Loucy (cell line): ENCODE measurements at regions not wholly inside any gene's neighbourhood (a gene's known extent, or its start where the extent isn't known, plus 50 kb on each side); places are given as distances from the start of the nearest gene placed in this dataset.

Experiments
- H2AFZ ChIP-seq: fragments of 200-600 bp; sonication (generic); 2 replicates; pipeline ENCODE4 v1.6.0; 2016; ENCODE audit warnings: antibody characterized with exemption, mild to moderate bottlenecking, low read length, moderate library complexity
- H3F3A ChIP-seq: fragments of 200-600 bp; 2 replicates; pipeline ENCODE4 v1.6.0; 2016; ENCODE audit warnings: antibody characterized with exemption, low read depth, mild to moderate bottlenecking
- H3K27me3 ChIP-seq: fragments of 200-600 bp; sonication (generic); 2 replicates; pipeline ENCODE4 v1.6.1; 2014; ENCODE audit warnings: low read length, mild to moderate bottlenecking; ENCODE audit not compliant: insufficient read depth, poor library complexity, severe bottlenecking
- H3K36me3 ChIP-seq: fragments of 200-600 bp; sonication (generic); 2 replicates; pipeline ENCODE4 v1.6.1; 2016; ENCODE audit warnings: low read length; ENCODE audit not compliant: insufficient read depth
- H3K4me1 ChIP-seq: fragments of 200-600 bp; sonication (generic); 2 replicates; pipeline ENCODE4 v1.5.1; 2014; ENCODE audit warnings: low read length, mild to moderate bottlenecking; ENCODE audit not compliant: insufficient read depth, poor library complexity, severe bottlenecking
- H3K4me2 ChIP-seq: fragments of 200-600 bp; sonication (generic); 2 replicates; pipeline ENCODE4 v1.6.0; 2014; ENCODE audit warnings: antibody characterized with exemption, low read length, low read depth, mild to moderate bottlenecking; ENCODE audit not compliant: poor library complexity, severe bottlenecking
- H3K4me3 ChIP-seq: fragments of 200-600 bp; sonication (generic); 2 replicates; pipeline ENCODE4 v1.5.1; 2014; ENCODE audit warnings: low read length, mild to moderate bottlenecking, mixed read lengths; ENCODE audit not compliant: poor library complexity, severe bottlenecking
- H3K79me2 ChIP-seq: fragments of 200-600 bp; sonication (generic); 2 replicates; pipeline ENCODE4 v1.6.1; 2014; ENCODE audit warnings: low read length; ENCODE audit not compliant: insufficient read depth
- H3K9ac ChIP-seq: fragments of 200-600 bp; sonication (generic); 2 replicates; pipeline ENCODE4 v1.6.0; 2014; ENCODE audit warnings: mild to moderate bottlenecking, low read depth, low read length, moderate library complexity; ENCODE audit not compliant: poor library complexity, severe bottlenecking
- H3K9me2 ChIP-seq: fragments of 200-600 bp; sonication (generic); replicated peaks from 2 replicates; pipeline ENCODE4 v1.6.1; 2016; ENCODE audit warnings: low read depth, low read length, mixed read lengths
- H3K9me3 ChIP-seq: fragments of 200-600 bp; sonication (generic); 2 replicates; pipeline ENCODE4 v1.6.1; 2014; ENCODE audit warnings: mild to moderate bottlenecking, antibody characterized with exemption, low read length, low read depth; ENCODE audit not compliant: insufficient read depth
- H4K20me1 ChIP-seq: fragments of 200-600 bp; sonication (generic); 2 replicates; pipeline ENCODE4 v1.6.0; 2014; ENCODE audit warnings: antibody characterized with exemption, low read length, mild to moderate bottlenecking; ENCODE audit not compliant: insufficient read depth, poor library complexity, severe bottlenecking
- CTCF ChIP-seq: fragments of 200-600 bp; sonication (generic); conservative IDR thresholded peaks from 2 replicates; pipeline ENCODE4 v1.5.1; 2014; ENCODE audit warnings: mild to moderate bottlenecking, antibody characterized with exemption, low read length
- EZH2phosphoT487 ChIP-seq: fragments of 200-600 bp; IDR thresholded peaks from 2 replicates; pipeline ENCODE4 v1.6.1; 2018; ENCODE audit warnings: antibody characterized with exemption, mild to moderate bottlenecking, moderate library complexity, borderline replicate concordance

GRCh38 chr9:87123830-87124229 lies 176.5 kb upstream of the GAS1 start:
- Histone ChIP-seq H3K9me3 (no peaks in the 10 kb centered on the region), H4K20me1 (no peaks in the 10 kb centered on the region), H3K4me3 (no peak overlapping the region), H3K9me2 (no peaks in the 10 kb centered on the region), H3K79me2 (no peaks in the 10 kb centered on the region), H3K36me3 (no peaks in the 10 kb centered on the region), H3K27me3 (no peaks in the 10 kb centered on the region), H3K9ac (no peak overlapping the region), H3K4me2 (no peak overlapping the region), H2AFZ (no peak overlapping the region), H3F3A (no peaks in the 10 kb centered on the region), H3K4me1 (no peaks in the 10 kb centered on the region)
- TF ChIP-seq EZH2phosphoT487 (no peak), CTCF (no peak)

- H3K36me3 ChIP-seq = no peaks in the 10 kb centered on the region
- no peak overlapping the region for H3K9ac ChIP-seq
- no peak overlapping the region for H2AFZ ChIP-seq
- no peaks in the 10 kb centered on the region for H3K27me3 ChIP-seq
- TF ChIP-seq EZH2phosphoT487 = no peak
- no peak overlapping the region for H3K4me3 ChIP-seq
- no peaks in the 10 kb centered on the region for H3K4me1 ChIP-seq
- no peaks in the 10 kb centered on the region for H3K9me2 ChIP-seq
- H3K79me2 ChIP-seq = no peaks in the 10 kb centered on the region
- no peaks in the 10 kb centered on the region for H3K9me3 ChIP-seq
- H3K4me2 ChIP-seq = no peak overlapping the region
- H4K20me1 ChIP-seq = no peaks in the 10 kb centered on the region
- H3F3A ChIP-seq = no peaks in the 10 kb centered on the region
These were observed 178.5 kb upstream of the GAS1 start for GRCh38 chr9:87125819-87126218.

GRCh38 chr9:87127543-87127942 lies 180.2 kb upstream of the GAS1 start:
- no peak for TF ChIP-seq EZH2phosphoT487
- Histone ChIP-seq H3K79me2 (no peaks in the 10 kb centered on the region), H2AFZ (no peak overlapping the region), H3K27me3 (no peaks in the 10 kb centered on the region), H3K4me2 (no peak overlapping the region), H3K36me3 (no peaks in the 10 kb centered on the region), H3K9me2 (no peaks in the 10 kb centered on the region), H3K9me3 (no peaks in the 10 kb centered on the region; the same call in 1 of the 2 replicates), H3K4me3 (no peak overlapping the region), H3K9ac (no peak overlapping the region), H4K20me1 (no peaks in the 10 kb centered on the region), H3F3A (no peaks in the 10 kb centered on the region), H3K4me1 (no peaks in the 10 kb centered on the region)

- H3K4me1 ChIP-seq = no peaks in the 10 kb centered on the region
- no peak overlapping the region for H3K4me3 ChIP-seq
- H3K79me2 ChIP-seq = no peaks in the 10 kb centered on the region
- H3K27me3 ChIP-seq = no peaks in the 10 kb centered on the region
- TF ChIP-seq EZH2phosphoT487 (no peak), CTCF (no peak)
- no peaks in the 10 kb centered on the region for H3K9me2 ChIP-seq
- no peak overlapping the region for H2AFZ ChIP-seq
- no peaks in the 10 kb centered on the region for H3F3A ChIP-seq
- H3K9ac ChIP-seq = no peak overlapping the region
- H4K20me1 ChIP-seq = no peaks in the 10 kb centered on the region
- H3K36me3 ChIP-seq = no peaks in the 10 kb centered on the region
- no peak overlapping the region for H3K4me2 ChIP-seq
- H3K9me3 ChIP-seq = no peaks in the 10 kb centered on the region; the same call in 1 of the 2 replicates
These were observed 180.8 kb upstream of the GAS1 start for GRCh38 chr9:87127978-87128614.
